ENCODE measurements at regions not wholly inside any gene's neighbourhood (a gene's known extent, or its start where the extent isn't known, plus 50 kb on each side); places are given as distances from the start of the nearest gene placed in this dataset.

DNA sequence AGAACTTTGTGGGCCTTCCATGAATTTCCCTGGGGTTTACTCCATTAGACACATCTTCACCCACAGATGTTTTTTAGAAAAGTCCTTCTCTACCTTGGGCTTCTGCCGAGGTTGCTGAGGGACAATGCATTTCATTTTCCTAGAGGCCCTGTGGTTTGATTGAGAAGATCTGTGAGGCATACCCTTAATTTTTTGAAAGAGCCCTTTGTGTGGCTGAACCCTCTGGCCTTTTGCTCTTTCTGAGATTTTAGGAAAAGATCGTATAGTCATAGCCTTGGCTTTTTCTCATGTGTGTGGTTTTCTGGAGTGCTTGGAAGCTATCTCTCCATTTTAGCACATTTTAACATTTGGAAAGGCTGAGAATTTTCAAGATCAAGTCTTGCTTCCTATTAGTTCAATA is 119.8 kb upstream of the LYZL1 start:
- Mint-ChIP-seq H3K36me3 (no peaks in the 10 kb centered on the region), H3K27me3 (ENCODE audit: low read depth in 3 of 3) (peaks cover 0 to 4% (median 2%) of the 10 kb centered on the region in 3 donors), H3K27ac (no peak overlapping the region), H3K9me3 (peaks cover 10 to 24% (median 19%) of the 10 kb centered on the region in 7 donors), H3K4me3 (no peak overlapping the region), H3K4me1 (no peaks in the 10 kb centered on the region)
- Histone ChIP-seq H3K27me3 (ENCODE audit: control insufficient read depth in 2 of 2, insufficient read depth in 2 of 2, low read length in 2 of 2) (no peaks in the 10 kb centered on the region), H3K27ac (ENCODE audit: low read depth in 1 of 2, low read length in 2 of 2) (no peak overlapping the region), H3K4me3 (replicated peaks in 1 of 3; ENCODE audit: low read depth in 2 of 3, low read length in 3 of 3) (no peak overlapping the region), H2AFZ (ENCODE audit: insufficient read depth, low read depth, low read length, poor library complexity, severe bottlenecking) (no peak overlapping the region), H3K79me2 (ENCODE audit: insufficient read depth, low read length) (no peaks in the 10 kb centered on the region), H3K4me2 (replicated peaks; ENCODE audit: extremely low read depth, low read length, poor library complexity, severe bottlenecking) (no peak overlapping the region), H3K9ac (ENCODE audit: insufficient read depth, low read length, poor library complexity, severe bottlenecking) (no peak overlapping the region), H3K9me3 (replicated peaks in 1 of 2; ENCODE audit: control insufficient read depth in 1 of 2, insufficient read depth in 1 of 2, low read length in 2 of 2) (peaks cover 10 to 25% of the 10 kb centered on the region in 2 donors), H3K4me1 (ENCODE audit: control insufficient read depth in 1 of 2, insufficient read depth in 2 of 2, low read length in 2 of 2) (no peaks in the 10 kb centered on the region), H3K36me3 (replicated peaks in 1 of 2; ENCODE audit: control insufficient read depth in 1 of 2, insufficient read depth in 2 of 2, low read length in 2 of 2) (no peaks in the 10 kb centered on the region), H4K20me1 (ENCODE audit: insufficient read depth, low read length) (no peaks in the 10 kb centered on the region)
- intact Hi-C loops (cut with micrococcal nuclease): no loop called here
- WGBS (ENCODE audit: insufficient coverage): 80% methylated on average over 1 of the region's 2 CpGs
- TF ChIP-seq, protein P1, sequence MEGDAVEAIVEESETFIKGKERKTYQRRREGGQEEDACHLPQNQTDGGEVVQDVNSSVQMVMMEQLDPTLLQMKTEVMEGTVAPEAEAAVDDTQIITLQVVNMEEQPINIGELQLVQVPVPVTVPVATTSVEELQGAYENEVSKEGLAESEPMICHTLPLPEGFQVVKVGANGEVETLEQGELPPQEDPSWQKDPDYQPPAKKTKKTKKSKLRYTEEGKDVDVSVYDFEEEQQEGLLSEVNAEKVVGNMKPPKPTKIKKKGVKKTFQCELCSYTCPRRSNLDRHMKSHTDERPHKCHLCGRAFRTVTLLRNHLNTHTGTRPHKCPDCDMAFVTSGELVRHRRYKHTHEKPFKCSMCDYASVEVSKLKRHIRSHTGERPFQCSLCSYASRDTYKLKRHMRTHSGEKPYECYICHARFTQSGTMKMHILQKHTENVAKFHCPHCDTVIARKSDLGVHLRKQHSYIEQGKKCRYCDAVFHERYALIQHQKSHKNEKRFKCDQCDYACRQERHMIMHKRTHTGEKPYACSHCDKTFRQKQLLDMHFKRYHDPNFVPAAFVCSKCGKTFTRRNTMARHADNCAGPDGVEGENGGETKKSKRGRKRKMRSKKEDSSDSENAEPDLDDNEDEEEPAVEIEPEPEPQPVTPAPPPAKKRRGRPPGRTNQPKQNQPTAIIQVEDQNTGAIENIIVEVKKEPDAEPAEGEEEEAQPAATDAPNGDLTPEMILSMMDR (IDR thresholded peaks at IDR 0.05): no peak
- DNase-seq: no peak

DNA sequence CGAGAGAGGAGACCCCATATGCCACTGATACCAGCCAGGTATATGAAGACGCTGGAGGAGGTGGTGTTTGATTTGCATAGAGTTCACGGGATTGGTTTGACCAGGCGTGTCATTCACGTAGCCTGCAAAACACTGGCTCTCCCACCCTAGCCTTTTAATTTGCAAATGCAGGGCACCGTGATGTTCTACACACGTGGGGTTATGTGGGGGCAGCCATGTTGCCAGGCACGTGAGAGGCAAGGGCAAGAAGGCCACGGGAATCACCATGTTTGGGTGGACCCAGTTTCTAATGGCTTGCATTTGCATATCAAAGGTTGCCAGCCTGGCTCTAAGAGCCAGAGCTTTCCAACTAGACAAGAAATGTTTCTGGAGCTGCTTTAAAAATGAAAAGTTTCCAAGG is 117.2 kb upstream of the LYZL1 start:
- H3K4me3 Mint-ChIP-seq: no peak overlapping the region
- H3K9ac ChIP-seq (ENCODE audit: insufficient read depth, low read length, poor library complexity, severe bottlenecking): no peak overlapping the region
- no peaks in the 10 kb centered on the region for H3K79me2 ChIP-seq (ENCODE audit: insufficient read depth, low read length)
- no peaks in the 10 kb centered on the region for H3K4me1 ChIP-seq (ENCODE audit: control insufficient read depth in 1 of 2, insufficient read depth in 2 of 2, low read length in 2 of 2)
- TF ChIP-seq, protein P1 (IDR thresholded peaks at IDR 0.05): no peak
- H2AFZ ChIP-seq (ENCODE audit: insufficient read depth, low read depth, low read length, poor library complexity, severe bottlenecking): no peak overlapping the region
- H3K9me3 ChIP-seq (replicated peaks in 1 of 2; ENCODE audit: control insufficient read depth in 1 of 2, insufficient read depth in 1 of 2, low read length in 2 of 2): peaks cover 10 to 16% of the 10 kb centered on the region in 2 donors
- no peak overlapping the region for H3K27ac Mint-ChIP-seq
- peaks cover 1 to 6% (median 4%) of the 10 kb centered on the region in 3 donors for H3K27me3 Mint-ChIP-seq (ENCODE audit: low read depth in 3 of 3)
- peaks cover 4 to 24% (median 15%) of the 10 kb centered on the region in 7 donors for H3K9me3 Mint-ChIP-seq
- intact Hi-C loops (cut with micrococcal nuclease): no loop called here
- WGBS (ENCODE audit: insufficient coverage): 84% methylated on average over 9 of the region's 9 CpGs
- no peaks in the 10 kb centered on the region for H3K36me3 ChIP-seq (replicated peaks in 1 of 2; ENCODE audit: control insufficient read depth in 1 of 2, insufficient read depth in 2 of 2, low read length in 2 of 2)
- H3K4me1 Mint-ChIP-seq: no peaks in the 10 kb centered on the region
- DNase-seq: no peak
- no peak overlapping the region for H3K4me3 ChIP-seq (replicated peaks in 1 of 3; ENCODE audit: low read depth in 2 of 3, low read length in 3 of 3)
- H3K27ac ChIP-seq (ENCODE audit: low read depth in 1 of 2, low read length in 2 of 2): no peak overlapping the region
- no peaks in the 10 kb centered on the region for H4K20me1 ChIP-seq (ENCODE audit: insufficient read depth, low read length)
- H3K36me3 Mint-ChIP-seq: no peaks in the 10 kb centered on the region
- H3K4me2 ChIP-seq (replicated peaks; ENCODE audit: extremely low read depth, low read length, poor library complexity, severe bottlenecking): no peak overlapping the region
- H3K27me3 ChIP-seq (ENCODE audit: control insufficient read depth in 2 of 2, insufficient read depth in 2 of 2, low read length in 2 of 2): no peaks in the 10 kb centered on the region
